GM12874 (cell line): ENCODE measurements at regions not wholly inside any gene's neighbourhood (a gene's known extent, or its start where the extent isn't known, plus 50 kb on each side); places are given as distances from the start of the nearest gene placed in this dataset.

Experiments used
- TF ChIP-seq, protein P1 (sequence below): IDR thresholded peaks from 2 replicates; pipeline ENCODE4 v1.5.1; 2011; ENCODE audit warnings: low read depth, mild to moderate bottlenecking, control low read depth, low read length, moderate library complexity; ENCODE audit not compliant: insufficient read depth

DNA sequence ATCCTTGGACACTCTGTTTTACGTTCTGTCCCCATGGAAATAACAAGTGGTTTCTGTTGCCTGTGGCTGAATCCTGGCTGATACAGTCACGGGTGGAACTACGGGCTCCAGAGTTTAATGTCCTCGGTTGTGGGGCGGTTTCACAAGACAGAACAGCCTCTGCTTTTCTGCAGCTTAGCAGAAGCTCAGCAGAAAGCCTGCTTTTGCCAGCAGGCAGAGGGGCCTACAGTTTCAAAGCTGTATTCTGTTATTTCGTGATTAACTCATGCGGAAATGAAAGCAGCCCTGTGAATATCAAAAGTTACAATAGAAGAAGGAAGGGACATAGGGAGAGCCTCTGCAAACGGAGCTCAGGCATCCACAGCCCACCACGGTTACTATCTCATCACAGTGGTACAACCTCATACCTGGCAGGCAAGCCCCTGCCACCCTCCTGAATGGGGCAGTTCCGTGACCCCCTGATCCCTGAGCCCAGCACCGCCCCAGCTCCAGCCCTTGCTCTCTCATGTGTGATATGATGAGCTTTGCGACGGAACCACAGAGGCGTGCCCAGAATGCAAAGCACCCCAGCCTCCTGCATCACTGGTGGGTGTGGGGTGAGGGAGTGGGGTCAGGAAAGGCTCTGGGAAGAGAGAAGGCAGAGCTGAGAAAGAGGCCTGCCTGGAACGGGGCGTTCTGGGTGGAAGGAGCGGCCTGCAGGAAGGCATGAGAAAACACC is 360.6 kb downstream of the BRD1 start:
- TF ChIP-seq, protein P1, sequence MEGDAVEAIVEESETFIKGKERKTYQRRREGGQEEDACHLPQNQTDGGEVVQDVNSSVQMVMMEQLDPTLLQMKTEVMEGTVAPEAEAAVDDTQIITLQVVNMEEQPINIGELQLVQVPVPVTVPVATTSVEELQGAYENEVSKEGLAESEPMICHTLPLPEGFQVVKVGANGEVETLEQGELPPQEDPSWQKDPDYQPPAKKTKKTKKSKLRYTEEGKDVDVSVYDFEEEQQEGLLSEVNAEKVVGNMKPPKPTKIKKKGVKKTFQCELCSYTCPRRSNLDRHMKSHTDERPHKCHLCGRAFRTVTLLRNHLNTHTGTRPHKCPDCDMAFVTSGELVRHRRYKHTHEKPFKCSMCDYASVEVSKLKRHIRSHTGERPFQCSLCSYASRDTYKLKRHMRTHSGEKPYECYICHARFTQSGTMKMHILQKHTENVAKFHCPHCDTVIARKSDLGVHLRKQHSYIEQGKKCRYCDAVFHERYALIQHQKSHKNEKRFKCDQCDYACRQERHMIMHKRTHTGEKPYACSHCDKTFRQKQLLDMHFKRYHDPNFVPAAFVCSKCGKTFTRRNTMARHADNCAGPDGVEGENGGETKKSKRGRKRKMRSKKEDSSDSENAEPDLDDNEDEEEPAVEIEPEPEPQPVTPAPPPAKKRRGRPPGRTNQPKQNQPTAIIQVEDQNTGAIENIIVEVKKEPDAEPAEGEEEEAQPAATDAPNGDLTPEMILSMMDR = no peak

DNA sequence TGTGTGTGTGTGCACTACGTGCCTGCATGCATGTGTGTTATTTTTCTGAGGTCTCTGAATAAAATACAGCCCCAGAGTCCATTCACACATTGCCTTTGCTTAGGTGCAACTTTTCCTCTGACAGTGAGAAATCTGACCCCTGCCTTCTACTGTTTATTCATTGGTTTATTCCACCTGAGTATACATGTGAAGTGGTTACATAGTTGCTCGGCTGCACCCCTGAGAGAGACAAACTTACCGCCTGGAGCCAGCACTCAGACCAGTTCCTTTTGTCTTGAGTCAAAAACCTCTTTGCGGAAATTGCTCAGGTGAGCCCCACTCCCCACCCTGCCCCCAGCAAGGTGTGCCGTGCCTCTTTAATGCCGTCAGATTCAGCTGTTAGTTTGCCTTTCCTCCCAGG is 363.6 kb downstream of the BRD1 start:
- TF ChIP-seq, protein P1 = no peak

DNA sequence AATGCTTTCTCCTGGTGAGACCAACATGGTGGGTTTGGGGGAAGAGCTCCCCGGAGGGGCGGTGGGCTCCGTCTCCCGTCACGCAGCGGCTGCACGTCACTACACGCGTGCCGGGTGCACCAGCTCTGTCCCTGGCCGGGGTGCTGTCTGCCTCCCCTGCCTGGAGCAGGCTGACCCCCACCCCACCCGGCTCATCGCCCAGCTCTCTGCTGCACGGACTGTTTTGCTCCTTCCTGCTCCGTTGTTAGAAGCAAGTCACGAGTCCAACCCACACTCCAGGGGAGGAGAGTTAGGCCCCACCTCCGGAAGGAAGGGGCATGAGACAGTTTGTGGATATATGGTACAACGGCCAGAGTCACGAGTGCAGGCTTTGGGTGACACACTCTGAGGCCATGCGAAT is 364.9 kb downstream of the BRD1 start:
- TF ChIP-seq, protein P1 = no peak

DNA sequence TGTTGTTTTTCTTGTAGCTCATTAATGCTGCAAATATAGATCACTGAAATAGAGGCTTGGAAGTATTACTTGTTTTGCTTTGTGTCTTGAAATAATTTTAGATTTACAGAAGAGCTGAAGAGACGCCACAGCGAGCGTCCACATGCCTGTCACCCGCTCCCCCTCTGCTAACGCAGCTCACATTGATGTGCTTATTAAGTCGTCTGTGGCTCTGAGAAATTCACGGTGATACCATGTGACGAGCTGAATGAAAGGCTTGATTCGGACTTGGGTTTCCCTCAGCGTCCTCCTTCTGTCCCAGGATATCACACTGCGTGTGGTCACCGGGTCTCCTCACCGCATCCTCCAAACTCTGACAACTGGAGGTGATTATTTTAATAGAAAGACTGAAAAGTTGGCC is 365.4 kb downstream of the BRD1 start:
- TF ChIP-seq, protein P1 = no peak

DNA sequence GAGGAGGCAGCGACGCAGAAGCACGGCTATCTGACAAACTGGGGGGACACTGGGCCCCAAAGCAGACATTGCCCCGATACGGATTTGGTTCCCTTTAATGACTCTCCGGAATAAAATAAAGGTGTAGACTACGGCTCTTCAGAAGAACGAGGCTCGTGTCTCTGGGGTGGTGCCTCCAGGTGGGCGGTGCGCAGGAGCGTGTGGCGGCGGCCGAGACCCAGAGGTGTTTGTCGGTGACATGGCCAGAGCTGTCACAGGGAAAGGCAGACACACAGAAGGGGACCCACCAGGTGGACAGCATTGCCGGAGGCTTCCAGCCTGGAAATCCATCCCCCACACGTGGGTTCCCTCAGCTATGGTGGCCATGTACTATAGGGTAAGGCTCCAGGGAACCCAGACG is 366.0 kb downstream of the BRD1 start:
- TF ChIP-seq, protein P1 = no peak

DNA sequence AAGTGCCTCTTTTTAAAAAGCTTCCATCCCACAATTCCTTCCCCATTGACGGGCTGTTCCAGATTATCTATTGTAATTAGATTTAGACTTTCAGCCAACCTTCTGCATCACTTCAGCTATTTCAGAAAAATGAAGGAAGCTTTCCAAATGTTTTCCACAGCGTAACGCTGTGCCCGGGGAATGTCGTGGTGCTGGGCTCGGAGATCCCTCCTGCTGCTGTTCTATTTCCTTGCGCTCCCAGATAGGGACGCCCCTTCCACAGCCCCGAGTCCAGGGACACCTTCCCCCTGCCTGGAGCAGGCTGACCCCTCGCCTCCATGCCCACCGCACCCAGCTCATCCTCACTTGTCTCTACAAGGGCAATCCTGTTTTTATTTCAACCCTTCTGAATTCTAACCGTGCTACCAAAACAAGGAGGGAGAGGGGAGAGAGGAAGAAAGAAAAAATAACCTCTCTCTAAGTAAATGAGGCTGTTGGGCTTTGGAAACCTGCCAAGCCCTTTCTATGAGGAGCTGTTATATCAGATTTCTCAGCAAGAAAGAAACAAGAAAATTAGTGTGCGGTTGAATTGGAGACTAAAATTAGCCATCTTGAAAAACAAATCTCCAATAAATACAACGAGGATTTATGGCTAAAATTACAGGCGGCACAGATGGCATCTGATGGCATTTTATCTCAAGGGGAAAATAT is 366.9 kb downstream of the BRD1 start:
- TF ChIP-seq, protein P1 = no peak

DNA sequence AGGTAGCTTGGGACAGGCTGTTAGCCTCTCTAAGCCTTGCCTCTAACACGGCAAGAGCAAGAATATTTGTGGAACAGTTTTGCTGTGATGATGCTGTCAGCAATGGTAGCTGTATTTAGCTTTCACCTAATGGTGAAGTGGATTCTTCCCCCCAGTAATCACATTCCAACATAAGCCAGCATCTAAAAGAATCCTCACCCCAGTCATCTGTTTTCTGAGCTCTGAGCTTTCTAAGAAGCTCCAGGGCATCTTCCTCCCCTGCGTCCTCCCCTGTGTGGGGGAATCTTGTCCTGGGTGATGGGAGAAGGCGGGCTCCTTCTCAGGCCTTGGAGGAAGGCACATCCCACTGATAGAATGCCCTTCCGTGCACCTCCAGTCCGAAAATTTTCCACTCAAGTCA is 367.6 kb downstream of the BRD1 start:
- TF ChIP-seq, protein P1 = no peak
